OCI-LY3 (cell line): ENCODE measurements at regions not wholly inside any gene's neighbourhood (a gene's known extent, or its start where the extent isn't known, plus 50 kb on each side); places are given as distances from the start of the nearest gene placed in this dataset.

ENCODE experiments used
- CTCF ChIP-seq: fragments of 200-600, 300-600 bp; sonication (generic); IDR thresholded peaks from 2 replicates; pipeline ENCODE4 v1.5.1; 2014; ENCODE audit warnings: antibody characterized with exemption, low read length, low read depth
- EZH2phosphoT487 ChIP-seq: fragments of 200-600 bp; shearing (Covaris generic); IDR thresholded peaks from 2 replicates; pipeline ENCODE4 v1.6.1; 2018; ENCODE audit warnings: antibody characterized with exemption, mixed run types, low read depth

- TF ChIP-seq CTCF (0 out of 2 replicates have a peak, but pooled peaks have one; percentile 5), EZH2phosphoT487 (no peak)
Measured at GRCh38 chr2:147288131-147288530, 556.7 kb upstream of the ACVR2A start.
